GM18508 (cell line): ENCODE measurements at regions not wholly inside any gene's neighbourhood (a gene's known extent, or its start where the extent isn't known, plus 50 kb on each side); places are given as distances from the start of the nearest gene placed in this dataset.
"Not testable (repeated sequence)": the region's sequence is repeated elsewhere in the genome, so short reads cannot be mapped to it uniquely, and the experiment has no call there.

ENCODE experiments used
- ATAC-seq: cut with Tn5 transposase; IDR thresholded peaks from one replicate; pipeline ENCODE4 v1.9.1; 2021; ENCODE audit warnings: moderate number of reproducible peaks; ENCODE audit not compliant: insufficient read depth, unreplicated experiment

GRCh38 chrX:121260596-121261240 is 213.3 kb downstream of the GLUD2 start:
- no peak for ATAC-seq

GRCh38 chrX:121283921-121284320 is 236.5 kb downstream of the GLUD2 start:
- no peak for ATAC-seq

- ATAC-seq, result no peak
Observed at GRCh38 chrX:121298499-121298898, 251.1 kb downstream of the GLUD2 start.

- ATAC-seq, result no peak
Observed at GRCh38 chrX:121301356-121301755, 253.9 kb downstream of the GLUD2 start.

- no peak for ATAC-seq
Observed at GRCh38 chrX:121301822-121302221, 254.4 kb downstream of the GLUD2 start.

- ATAC-seq, result peak; percentile 67
Observed at GRCh38 chrX:121307449-121307848, 260.0 kb downstream of the GLUD2 start.

GRCh38 chrX:121308276-121308805 is 260.9 kb downstream of the GLUD2 start:
- ATAC-seq, result peak; percentile 64

- ATAC-seq, result no peak
Observed at GRCh38 chrX:121310820-121311219, 263.4 kb downstream of the GLUD2 start.

- ATAC-seq, result no peak
Observed at GRCh38 chrX:121320441-121320840, 273.0 kb downstream of the GLUD2 start.

- no peak for ATAC-seq
Observed at GRCh38 chrX:121322159-121322558, 274.7 kb downstream of the GLUD2 start.

- no peak for ATAC-seq
Observed at GRCh38 chrX:121323337-121323736, 275.9 kb downstream of the GLUD2 start.

GRCh38 chrX:121333942-121334341 is 286.5 kb downstream of the GLUD2 start:
- ATAC-seq, result no peak

- ATAC-seq, result no peak
Observed at GRCh38 chrX:121336831-121337421, 289.5 kb downstream of the GLUD2 start.

GRCh38 chrX:121337816-121338215 is 290.4 kb downstream of the GLUD2 start:
- no peak for ATAC-seq

GRCh38 chrX:121349263-121349662 is 301.9 kb downstream of the GLUD2 start:
- ATAC-seq, result no peak

- no peak for ATAC-seq
Observed at GRCh38 chrX:121356139-121356849, 308.9 kb downstream of the GLUD2 start.

- ATAC-seq, result no peak
Observed at GRCh38 chrX:121356850-121357171, 309.4 kb downstream of the GLUD2 start.

- ATAC-seq, result no peak
Observed at GRCh38 chrX:121360280-121360679, 312.9 kb downstream of the GLUD2 start.

- ATAC-seq, result no peak
Observed at GRCh38 chrX:121365572-121366161, 318.3 kb downstream of the GLUD2 start.

- no peak for ATAC-seq
Observed at GRCh38 chrX:121374471-121374870, 327.1 kb downstream of the GLUD2 start.

- not testable (repeated sequence) for ATAC-seq
Observed at GRCh38 chrX:121381915-121382314, 334.5 kb downstream of the GLUD2 start.
